GM06990 (cell line): ENCODE measurements at regions not wholly inside any gene's neighbourhood (a gene's known extent, or its start where the extent isn't known, plus 50 kb on each side); places are given as distances from the start of the nearest gene placed in this dataset.

Source experiments
- DNase-seq: peaks from one replicate; pipeline ENCODE4 v3.0.0-alpha.2; 2011; ENCODE audit not compliant: insufficient read length; ENCODE audit errors: extremely low read depth
- H3K27me3 ChIP-seq: replicated peaks from 2 replicates; pipeline ENCODE4 v1.6.0; 2011; ENCODE audit warnings: low read length; ENCODE audit not compliant: control insufficient read depth, insufficient read depth
- H3K36me3 ChIP-seq: 2 replicates; pipeline ENCODE4 v1.5.1; 2011; ENCODE audit warnings: low read length; ENCODE audit not compliant: control insufficient read depth, insufficient read depth
- H3K4me3 ChIP-seq: replicated peaks from 2 replicates; pipeline ENCODE4 v1.5.1; 2011; ENCODE audit warnings: low read depth, mild to moderate bottlenecking, control low read depth, low read length
- CTCF ChIP-seq: IDR thresholded peaks from 2 replicates; pipeline ENCODE4 v1.5.1; 2011; ENCODE audit warnings: low read length, control low read depth, mild to moderate bottlenecking, inconsistent platforms; ENCODE audit not compliant: insufficient read depth, poor library complexity, severe bottlenecking

GRCh38 chr13:40220299-40220935 lies 446.0 kb downstream of the FOXO1 start:
- no peak for DNase-seq
- no peak for TF ChIP-seq CTCF
- Histone ChIP-seq H3K4me3 (no peak overlapping the region), H3K27me3 (no peaks in the 10 kb centered on the region), H3K36me3 (no peaks in the 10 kb centered on the region)

GRCh38 chr13:40221131-40221459 lies 445.3 kb downstream of the FOXO1 start:
- Histone ChIP-seq H3K27me3 (no peaks in the 10 kb centered on the region), H3K4me3 (no peak overlapping the region), H3K36me3 (no peaks in the 10 kb centered on the region)
- no peak for TF ChIP-seq CTCF
- DNase-seq: no peak

- Histone ChIP-seq H3K27me3 (no peaks in the 10 kb centered on the region), H3K36me3 (no peaks in the 10 kb centered on the region), H3K4me3 (no peak overlapping the region)
- DNase-seq: no peak
- TF ChIP-seq CTCF: no peak
Observed at GRCh38 chr13:40221460-40222201, 444.8 kb downstream of the FOXO1 start.

- DNase-seq: no peak
- Histone ChIP-seq H3K4me3 (no peak overlapping the region), H3K36me3 (no peaks in the 10 kb centered on the region), H3K27me3 (no peaks in the 10 kb centered on the region)
- no peak for TF ChIP-seq CTCF
Observed at GRCh38 chr13:40223585-40223984, 442.9 kb downstream of the FOXO1 start.

GRCh38 chr13:40228496-40228895 lies 437.9 kb downstream of the FOXO1 start:
- Histone ChIP-seq H3K27me3 (no peaks in the 10 kb centered on the region; the same call in 1 of the 2 replicates), H3K36me3 (no peaks in the 10 kb centered on the region), H3K4me3 (no peak overlapping the region)
- no peak for TF ChIP-seq CTCF
- DNase-seq: no peak
